GM21528 (cell line): ENCODE measurements at regions not wholly inside any gene's neighbourhood (a gene's known extent, or its start where the extent isn't known, plus 50 kb on each side); places are given as distances from the start of the nearest gene placed in this dataset.

Source experiments
- ATAC-seq: cut with Tn5 transposase; IDR thresholded peaks from one replicate; pipeline ENCODE4 v1.9.1; 2021; ENCODE audit warnings: mild to moderate bottlenecking, moderate library complexity; ENCODE audit not compliant: unreplicated experiment, low FRiP score

GRCh38 chr12:125689576-125690410, 624.6 kb downstream of the AACS start:
- no peak for ATAC-seq

GRCh38 chr12:125690841-125691240, 625.6 kb downstream of the AACS start:
- no peak for ATAC-seq

- ATAC-seq = no peak
Measured at GRCh38 chr12:125696054-125696453, 630.8 kb downstream of the AACS start.

GRCh38 chr12:125704803-125705202, 639.6 kb downstream of the AACS start:
- ATAC-seq = no peak

DNA sequence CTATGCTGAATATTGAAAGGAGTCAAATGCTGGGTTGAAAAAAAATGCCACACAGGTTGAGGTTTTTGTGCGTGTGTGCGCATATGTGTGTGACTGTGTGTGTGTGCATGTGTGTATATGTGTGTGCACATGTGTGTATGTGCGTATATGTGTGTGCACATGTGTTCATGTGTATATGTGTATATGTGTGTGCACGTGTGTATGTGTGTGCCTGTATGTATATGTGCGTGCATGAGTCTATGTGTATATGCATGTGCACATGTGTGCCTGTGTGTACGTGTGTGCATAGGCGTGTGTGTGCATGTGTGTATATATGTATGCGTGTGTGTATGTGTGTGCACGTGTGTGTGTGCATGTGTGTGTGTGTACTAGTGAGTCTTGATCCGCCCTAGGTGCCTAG, 655.7 kb downstream of the AACS start:
- no peak for ATAC-seq

DNA sequence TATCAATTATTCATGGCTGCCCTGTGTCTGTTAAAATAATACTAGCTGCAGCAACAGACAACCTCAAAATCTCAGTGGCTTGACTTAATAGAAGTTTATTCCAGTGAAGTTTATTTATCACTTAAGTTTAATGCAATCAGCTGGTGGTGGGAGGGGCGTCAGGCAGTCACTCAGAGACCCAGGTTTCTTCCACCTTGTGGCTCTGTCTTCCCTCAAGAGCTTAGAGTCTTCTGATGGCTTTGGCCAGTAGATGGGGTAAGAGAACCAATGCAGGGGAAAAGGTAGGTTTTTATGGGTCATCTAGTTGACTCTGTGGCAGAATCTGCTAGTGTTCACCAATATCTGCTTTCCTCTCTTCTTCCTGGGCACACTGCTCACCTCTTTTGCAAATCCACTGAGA, 668.9 kb downstream of the AACS start:
- ATAC-seq = no peak

DNA sequence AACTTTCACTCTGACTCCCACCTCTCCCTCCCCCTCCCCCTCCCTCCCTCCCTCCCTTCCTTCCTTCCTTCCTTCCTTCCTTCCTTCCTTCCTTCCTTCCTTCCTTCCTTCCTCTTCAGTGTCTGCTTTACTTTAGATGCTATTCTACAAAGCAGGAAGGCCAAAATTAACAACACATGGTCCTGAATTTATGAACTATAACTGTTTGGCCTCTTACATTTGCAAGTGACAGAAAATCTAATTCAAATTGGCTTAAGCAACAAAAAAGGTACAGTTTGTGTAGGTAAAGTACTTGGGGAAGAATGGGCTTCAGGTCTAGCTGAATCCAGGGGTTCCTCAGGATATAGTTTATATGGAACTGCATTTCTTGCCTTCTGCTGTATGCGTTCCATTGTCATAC, 673.0 kb downstream of the AACS start:
- no peak for ATAC-seq

- no peak for ATAC-seq
Measured at GRCh38 chr12:125742413-125742812, 677.2 kb downstream of the AACS start.

DNA sequence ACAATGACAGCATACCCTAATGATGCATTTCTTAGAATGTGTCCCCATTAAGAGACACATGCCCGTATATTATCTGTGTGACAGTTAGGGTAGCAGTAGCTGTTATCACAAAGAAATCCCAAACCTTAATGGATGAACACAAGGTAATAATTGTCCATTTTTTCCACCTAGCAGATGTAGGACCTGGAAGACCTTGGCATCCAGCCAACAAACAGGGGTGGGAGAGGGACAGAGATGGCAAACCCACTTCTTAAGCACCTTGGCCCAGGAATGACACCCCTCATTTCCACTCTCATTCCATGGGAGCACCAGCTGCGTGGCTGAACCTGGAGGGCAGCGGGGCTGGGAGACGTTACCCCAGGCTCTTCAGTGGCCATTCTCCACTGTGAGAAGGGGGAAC, 679.0 kb downstream of the AACS start:
- no peak for ATAC-seq

GRCh38 chr12:125755512-125755911, 690.3 kb downstream of the AACS start:
- ATAC-seq = no peak

- ATAC-seq = no peak
Measured at GRCh38 chr12:125766091-125766490, 700.9 kb downstream of the AACS start.

DNA sequence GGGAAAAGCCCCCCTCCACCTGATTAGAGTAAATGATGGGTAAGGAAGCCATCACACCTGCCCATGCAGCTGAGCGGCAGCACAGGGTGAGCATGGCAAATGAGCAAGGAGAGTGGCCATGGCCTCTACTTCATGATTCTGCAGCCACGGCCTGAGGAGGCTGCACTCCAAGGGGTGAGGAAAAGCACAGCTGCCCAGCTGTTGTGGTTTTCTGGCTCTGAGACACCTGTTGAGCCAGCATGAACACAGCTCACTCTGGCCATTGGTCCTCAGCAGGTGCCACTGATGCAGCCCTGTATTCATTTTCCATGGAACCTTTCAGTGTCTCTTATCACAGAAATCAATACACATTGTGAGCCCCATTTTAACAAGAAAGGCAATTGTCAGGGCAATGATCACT, 707.2 kb downstream of the AACS start:
- no peak for ATAC-seq

GRCh38 chr12:125773033-125773640, 707.9 kb downstream of the AACS start:
- no peak for ATAC-seq

DNA sequence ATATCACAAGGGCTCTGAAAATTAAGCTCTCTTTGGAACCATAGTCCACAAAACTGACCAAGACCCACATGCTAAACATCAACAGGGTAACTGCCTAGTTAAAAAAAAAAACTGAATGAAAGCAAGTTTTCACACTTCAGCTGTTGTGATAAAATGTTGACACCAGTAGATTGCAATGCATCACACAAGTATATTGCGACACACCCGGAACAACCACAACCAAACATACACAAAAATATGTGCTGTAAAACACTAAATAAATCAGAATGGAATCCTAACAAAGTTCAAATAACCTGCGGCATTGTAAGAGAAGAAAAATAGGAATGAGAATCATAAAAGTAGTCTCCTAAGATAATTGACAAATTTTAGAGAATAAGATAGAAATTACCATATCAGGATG, 710.3 kb downstream of the AACS start:
- ATAC-seq = no peak

DNA sequence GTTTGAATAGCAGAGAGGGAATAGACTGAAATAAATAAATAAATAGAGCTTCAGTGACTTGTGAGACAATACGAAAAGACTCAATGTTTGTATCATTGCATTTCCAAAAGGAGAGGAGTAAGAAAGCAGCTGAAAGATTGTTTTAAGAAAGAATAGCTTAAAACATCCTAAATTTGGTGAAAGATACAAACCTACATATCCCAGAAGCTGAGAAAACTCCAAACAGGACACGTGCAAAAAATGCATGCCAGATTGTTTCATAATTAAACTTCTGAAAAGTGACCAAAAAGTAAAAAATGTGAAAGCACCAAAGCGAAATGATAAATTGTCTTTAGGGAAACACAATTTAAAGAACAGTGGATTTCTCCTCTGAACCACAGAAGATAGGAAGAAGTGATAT, 711.0 kb downstream of the AACS start:
- ATAC-seq = no peak

- ATAC-seq = no peak
Measured at GRCh38 chr12:125786143-125786542, 720.9 kb downstream of the AACS start.

GRCh38 chr12:125794401-125794800, 729.2 kb downstream of the AACS start:
- no peak for ATAC-seq

- ATAC-seq = no peak
Measured at GRCh38 chr12:125797421-125798175, 732.4 kb downstream of the AACS start.

DNA sequence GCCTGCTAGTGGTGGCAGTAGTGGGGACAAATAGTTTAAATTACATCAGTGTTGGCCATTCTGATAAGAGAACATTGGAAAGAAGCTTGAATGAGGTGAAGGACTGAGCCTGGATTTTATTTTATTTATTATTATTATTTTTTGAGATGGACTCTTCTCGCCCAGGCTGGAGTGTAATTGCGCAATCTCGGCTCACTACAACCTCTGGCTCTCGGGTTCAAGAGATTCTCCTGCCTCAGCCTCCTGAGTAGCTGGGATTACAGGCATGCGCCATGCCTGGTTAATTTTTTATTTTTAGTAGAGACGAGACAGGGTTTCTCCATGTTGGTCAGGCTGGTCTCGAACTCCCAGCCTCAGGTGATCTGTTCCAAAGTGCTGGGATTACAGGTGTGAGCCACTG, 739.4 kb downstream of the AACS start:
- ATAC-seq = no peak

DNA sequence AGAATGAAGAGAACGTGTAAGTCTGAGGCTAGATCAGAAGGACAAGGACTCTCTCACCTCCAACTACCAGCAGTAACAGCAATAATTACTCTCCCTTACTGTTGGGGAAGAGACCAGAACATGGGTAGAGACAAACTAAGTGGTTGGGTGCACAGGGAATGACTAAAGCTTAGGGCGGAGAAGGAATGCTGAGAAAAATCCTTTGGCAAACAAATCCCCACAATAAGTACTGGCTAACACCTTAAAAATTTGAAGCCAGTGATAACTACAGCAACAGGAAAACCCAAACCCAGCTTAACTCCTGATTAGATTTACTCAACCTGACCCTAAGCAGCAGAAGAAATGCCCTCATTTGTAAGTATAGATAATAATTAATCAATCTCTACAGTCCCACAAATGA, 759.0 kb downstream of the AACS start:
- no peak for ATAC-seq

DNA sequence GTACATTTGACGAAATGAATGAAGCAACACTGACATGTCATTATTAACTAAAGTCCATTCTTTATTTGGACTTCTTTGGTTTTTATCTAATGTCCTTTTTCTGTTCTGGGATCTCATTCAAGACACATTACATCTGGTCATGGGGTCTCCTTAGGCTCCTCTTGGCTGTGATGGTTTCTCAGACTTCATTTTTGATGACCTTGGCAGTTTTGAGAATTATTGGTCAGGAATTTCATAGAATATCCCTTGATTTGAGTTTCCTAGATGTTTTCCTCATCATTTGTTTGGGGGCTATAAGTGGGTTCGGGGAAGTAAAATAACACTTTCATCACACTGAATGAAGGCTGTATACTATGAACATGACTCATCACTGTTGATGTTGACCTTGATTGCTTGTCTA, 770.6 kb downstream of the AACS start:
- ATAC-seq = no peak

- no peak for ATAC-seq
Measured at GRCh38 chr12:125836647-125837046, 771.4 kb downstream of the AACS start.
